ENCODE measurements at regions not wholly inside any gene's neighbourhood (a gene's known extent, or its start where the extent isn't known, plus 50 kb on each side); places are given as distances from the start of the nearest gene placed in this dataset.

- no peak overlapping the region for H3K4me3 ChIP-seq (ENCODE audit: low read depth, low read length)
- TF ChIP-seq FEZF1 (tag by site-specific recombination; IDR thresholded peaks at IDR 0.05) (no peak), ZNF274 (IDR thresholded peaks at IDR 0.05; ENCODE audit: low read length) (no peak), ZNF274 (tag by site-specific recombination; IDR thresholded peaks at IDR 0.05; ENCODE audit: borderline replicate concordance) (no peak), ZNF10 (tag by site-specific recombination; IDR thresholded peaks at IDR 0.05) (no peak), ZNF776 (tag by site-specific recombination; IDR thresholded peaks at IDR 0.05; ENCODE audit: borderline replicate concordance) (no peak), ZFP37 (tag by site-specific recombination; IDR thresholded peaks at IDR 0.05) (no peak), SCRT2 (tag by site-specific recombination; IDR thresholded peaks at IDR 0.05) (no peak), ZBTB1 (tag by site-specific recombination; IDR thresholded peaks at IDR 0.05) (no peak), ZNF514 (tag by site-specific recombination; IDR thresholded peaks at IDR 0.05) (no peak)
- ChIA-PET CTCF (interaction anchor here (1.0 to 1.7 kb wide), 3 partner anchors 9 to 214 kb away, joined by 3 to 5 read pairs (median 3); no protein-coding TSS in a partner anchor), POLR2A (no interaction called here)
- H3K4me1 ChIP-seq (ENCODE audit: control insufficient read depth, insufficient read depth, low read length): no peaks in the 10 kb centered on the region
- no peak overlapping the region for H3K27ac ChIP-seq (ENCODE audit: extremely low read depth, low read depth, low read length)
- no peaks in the 10 kb centered on the region for H3K36me3 ChIP-seq (ENCODE audit: control insufficient read depth in 2 of 2, insufficient read depth in 1 of 2, low read length in 2 of 2)
- H3K9me3 ChIP-seq (ENCODE audit: control insufficient read depth, insufficient read depth, low read depth, low read length): no peaks in the 10 kb centered on the region
Observed at GRCh38 chr15:79778378-79778990, 118.3 kb downstream of the MTHFS start.

DNA sequence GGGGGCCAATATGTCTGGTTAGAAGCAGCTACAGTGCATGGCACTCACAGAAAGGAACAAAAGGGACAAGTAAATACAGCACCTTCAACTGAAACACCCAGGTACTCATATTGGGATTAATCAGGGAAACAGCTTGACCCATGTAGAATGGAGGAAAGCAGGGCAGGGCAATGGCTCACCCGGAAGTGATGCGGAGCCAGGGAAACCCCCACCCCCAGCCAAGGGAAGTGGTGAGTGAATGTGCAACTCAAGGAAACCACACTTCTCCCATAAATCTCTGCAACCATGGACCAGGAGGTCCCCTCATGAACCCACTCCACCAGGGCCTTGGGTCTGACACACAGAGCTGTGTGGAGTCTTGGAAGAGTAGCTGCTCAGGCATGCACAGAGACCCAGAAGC lies 117.1 kb downstream of the MTHFS start:
- Histone ChIP-seq H3K27ac (ENCODE audit: extremely low read depth, low read depth, low read length) (no peak overlapping the region), H3K36me3 (ENCODE audit: control insufficient read depth in 2 of 2, insufficient read depth in 1 of 2, low read length in 2 of 2) (no peaks in the 10 kb centered on the region), H3K9me3 (ENCODE audit: control insufficient read depth, insufficient read depth, low read depth, low read length) (no peaks in the 10 kb centered on the region), H3K4me3 (ENCODE audit: low read depth, low read length) (no peak overlapping the region), H3K4me1 (ENCODE audit: control insufficient read depth, insufficient read depth, low read length) (no peaks in the 10 kb centered on the region)
- ChIA-PET CTCF (interaction anchor here (1.0 to 1.7 kb wide), 2 partner anchors 10 to 73 kb away, joined by 3 to 5 read pairs; no protein-coding TSS in a partner anchor), POLR2A (no interaction called here)
- TF ChIP-seq ZNF311 (tag by site-specific recombination; IDR thresholded peaks at IDR 0.05; ENCODE audit: borderline replicate concordance) (no peak), ELK4 (IDR thresholded peaks at IDR 0.05; ENCODE audit: borderline replicate concordance, low read depth, low read length) (no peak), PRDM10 (tag by site-specific recombination; IDR thresholded peaks at IDR 0.05) (no peak), ZNF248 (tag by site-specific recombination; IDR thresholded peaks at IDR 0.05) (no peak), KLF7 (tag by site-specific recombination; IDR thresholded peaks at IDR 0.05; ENCODE audit: borderline replicate concordance) (no peak), SETDB1 (IDR thresholded peaks at IDR 0.05; ENCODE audit: insufficient read length, low read length) (no peak), ZNF677 (tag by site-specific recombination; IDR thresholded peaks at IDR 0.05) (no peak), ZNF501 (tag by site-specific recombination; IDR thresholded peaks at IDR 0.05) (no peak), ZFP3 (tag by site-specific recombination; IDR thresholded peaks at IDR 0.05; ENCODE audit: low read depth) (no peak), SP2 (tag by site-specific recombination; IDR thresholded peaks at IDR 0.05) (no peak)
- TF ChIP-seq, protein P1, sequence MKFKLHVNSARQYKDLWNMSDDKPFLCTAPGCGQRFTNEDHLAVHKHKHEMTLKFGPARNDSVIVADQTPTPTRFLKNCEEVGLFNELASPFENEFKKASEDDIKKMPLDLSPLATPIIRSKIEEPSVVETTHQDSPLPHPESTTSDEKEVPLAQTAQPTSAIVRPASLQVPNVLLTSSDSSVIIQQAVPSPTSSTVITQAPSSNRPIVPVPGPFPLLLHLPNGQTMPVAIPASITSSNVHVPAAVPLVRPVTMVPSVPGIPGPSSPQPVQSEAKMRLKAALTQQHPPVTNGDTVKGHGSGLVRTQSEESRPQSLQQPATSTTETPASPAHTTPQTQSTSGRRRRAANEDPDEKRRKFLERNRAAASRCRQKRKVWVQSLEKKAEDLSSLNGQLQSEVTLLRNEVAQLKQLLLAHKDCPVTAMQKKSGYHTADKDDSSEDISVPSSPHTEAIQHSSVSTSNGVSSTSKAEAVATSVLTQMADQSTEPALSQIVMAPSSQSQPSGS (tag by site-specific recombination; IDR thresholded peaks at IDR 0.05; ENCODE audit: low read depth): no peak
